Keratinocyte (primary cell): ENCODE measurements at regions not wholly inside any gene's neighbourhood (a gene's known extent, or its start where the extent isn't known, plus 50 kb on each side); places are given as distances from the start of the nearest gene placed in this dataset.

ENCODE experiments used
- DNase-seq: peaks from one replicate; pipeline ENCODE4 v3.0.0-alpha.2; 2011; ENCODE audit warnings: low read depth, missing footprints, low spot score
- FAIRE-seq: peaks from 2 replicates; lab custom pipeline; 2011; peaks lifted over from hg19 to GRCh38; lab: Jason Lieb, UNC
- H2AFZ ChIP-seq: 2 replicates; pipeline ENCODE4 v1.6.0; 2012; ENCODE audit warnings: low read length, control low read depth, inconsistent platforms; ENCODE audit not compliant: control insufficient read depth
- H3K27ac ChIP-seq: 2 replicates; pipeline ENCODE4 v1.5.1; 2011; ENCODE audit warnings: low read length; ENCODE audit not compliant: control insufficient read depth, insufficient read depth
- H3K27me3 ChIP-seq: 3 replicates; pipeline ENCODE4 v1.6.0; 2011; ENCODE audit warnings: low read length; ENCODE audit not compliant: control insufficient read depth, insufficient read depth; ENCODE audit errors: extremely low read depth
- H3K36me3 ChIP-seq, 2 experiments: 2 replicates in 1 of 2; 3 replicates in 1 of 2; pipeline ENCODE4 v1.5.1; 2011; ENCODE audit warnings: low read length in 2 of 2, mild to moderate bottlenecking in 1 of 2; ENCODE audit not compliant: control insufficient read depth in 2 of 2, insufficient read depth in 2 of 2; ENCODE audit errors: extremely low read depth in 1 of 2
- H3K4me1 ChIP-seq: 3 replicates; pipeline ENCODE4 v1.5.1; 2011; ENCODE audit warnings: low read length; ENCODE audit not compliant: control insufficient read depth, insufficient read depth; ENCODE audit errors: extremely low read depth
- H3K4me2 ChIP-seq: 3 replicates; pipeline ENCODE4 v1.6.0; 2011; ENCODE audit warnings: low read depth, low read length; ENCODE audit not compliant: control insufficient read depth, insufficient read depth; ENCODE audit errors: extremely low read depth
- H3K4me3 ChIP-seq, 3 experiments: fragments of 200-600 bp in 1 of 3; sonication (generic) in 1 of 3; 2 replicates in 2 of 3; 3 replicates in 1 of 3; pipeline ENCODE4 v1.5.1; 2011 to 2016; ENCODE audit warnings: low read length in 3 of 3, mild to moderate bottlenecking in 3 of 3, control low read depth in 2 of 3, inconsistent platforms in 1 of 3, low read depth in 1 of 3, mixed read lengths in 1 of 3, mixed run types in 1 of 3, moderate library complexity in 1 of 3; ENCODE audit not compliant: control insufficient read depth in 2 of 3, insufficient read depth in 2 of 3; ENCODE audit errors: extremely low read depth in 1 of 3
- H3K79me2 ChIP-seq: 2 replicates; pipeline ENCODE4 v1.6.0; 2012; ENCODE audit warnings: low read length; ENCODE audit not compliant: control insufficient read depth, insufficient read depth
- H3K9ac ChIP-seq: 3 replicates; pipeline ENCODE4 v1.6.0; 2011; ENCODE audit warnings: low read length; ENCODE audit not compliant: control insufficient read depth, insufficient read depth; ENCODE audit errors: extremely low read depth
- H3K9me1 ChIP-seq: 3 replicates; pipeline ENCODE4 v1.6.0; 2011; ENCODE audit warnings: low read length; ENCODE audit not compliant: control insufficient read depth, insufficient read depth; ENCODE audit errors: extremely low read depth
- H3K9me3 ChIP-seq: 2 replicates; pipeline ENCODE4 v1.5.1; 2012; ENCODE audit warnings: low read depth, low read length; ENCODE audit not compliant: control insufficient read depth
- H4K20me1 ChIP-seq: 3 replicates; pipeline ENCODE4 v1.6.0; 2011; ENCODE audit warnings: low read length; ENCODE audit not compliant: control insufficient read depth, insufficient read depth; ENCODE audit errors: extremely low read depth
- CTCF ChIP-seq, 3 experiments: IDR thresholded peaks in 1 of 3; conservative IDR thresholded peaks in 1 of 3; optimal IDR thresholded peaks in 1 of 3; 2 replicates in 2 of 3; 3 replicates in 1 of 3; pipeline versions ENCODE3 to v1.5.1; 2011; ENCODE audit warnings: low read length in 3 of 3, mild to moderate bottlenecking in 3 of 3, moderate library complexity in 2 of 3, control low read depth in 1 of 3, inconsistent platforms in 1 of 3; ENCODE audit not compliant: insufficient read depth in 2 of 3; ENCODE audit errors: extremely low read depth in 1 of 3
- EZH2 ChIP-seq: IDR thresholded peaks from one replicate; pipeline ENCODE4 v1.6.1; 2012; ENCODE audit warnings: inconsistent platforms, mild to moderate bottlenecking, low read length, moderate library complexity
- dilution Hi-C: fragments of 300-500 bp; cut with MboI; formaldehyde crosslinking; loops from one replicate; pipeline ENCODE4 v1.7.0; 2020; ENCODE audit warnings: low sequenced_read_pairs; ENCODE audit not compliant: extremely low pct_ligation_motif_present

DNA sequence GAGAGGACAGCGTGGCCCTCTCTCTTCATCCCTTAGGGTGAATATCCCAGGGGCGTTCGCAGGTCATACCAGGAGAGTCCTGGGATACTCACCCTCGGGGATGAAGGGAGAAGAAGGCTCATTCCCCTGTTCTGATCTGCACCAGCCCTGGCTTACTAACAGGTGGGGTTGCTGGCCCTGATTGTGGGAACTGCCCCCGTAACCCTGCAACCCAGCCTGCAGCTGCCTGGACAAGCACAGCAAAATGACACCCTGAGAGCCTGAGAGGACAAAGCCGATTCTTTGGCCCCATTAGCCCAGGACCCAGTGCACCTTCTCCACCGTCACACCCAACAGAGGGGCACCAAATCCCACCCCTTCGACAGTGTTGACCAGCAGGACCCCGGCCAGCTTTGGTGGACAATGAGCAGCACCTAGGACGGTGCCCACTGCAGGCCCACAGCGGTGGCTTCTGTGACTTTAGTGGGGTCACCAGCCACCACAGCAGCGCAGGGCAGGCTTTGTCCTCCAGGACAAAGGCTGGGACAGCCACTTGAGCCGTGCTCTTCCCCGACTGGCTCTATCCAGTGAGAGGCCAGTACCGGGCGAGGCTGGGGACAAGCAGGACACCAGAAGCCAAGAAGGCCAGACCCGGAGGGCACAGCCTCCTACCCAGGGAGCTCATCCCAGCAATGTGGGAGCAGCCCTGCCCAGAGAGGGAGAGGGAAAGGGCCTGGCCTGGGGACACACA is 98.5 kb upstream of the RTL6 start:
- Histone ChIP-seq H3K9ac (no peak overlapping the region), H3K9me1 (no peaks in the 10 kb centered on the region), H3K27ac (no peak overlapping the region), H3K4me2 (no peak overlapping the region), H3K9me3 (no peaks in the 10 kb centered on the region), H3K4me3 (no peak overlapping the region), H3K4me1 (no peaks in the 10 kb centered on the region), H4K20me1 (no peaks in the 10 kb centered on the region), H2AFZ (no peak overlapping the region), H3K36me3 (no peaks in the 10 kb centered on the region), H3K79me2 (no peaks in the 10 kb centered on the region), H3K27me3 (peaks cover 46% of the 10 kb centered on the region)
- dilution Hi-C loops: no loop called here
- TF ChIP-seq CTCF (optimal IDR thresholded peaks at IDR 0.05 in 1 of 3, IDR thresholded peaks at IDR 0.05 in 1 of 3, conservative IDR thresholded peaks at IDR 0.05 in 1 of 3; ENCODE audit: extremely low read depth in 1 of 3, insufficient read depth in 2 of 3, low read length in 3 of 3): no peak
- no peak for TF ChIP-seq EZH2
- FAIRE-seq (no peak), DNase-seq (no peak)

DNA sequence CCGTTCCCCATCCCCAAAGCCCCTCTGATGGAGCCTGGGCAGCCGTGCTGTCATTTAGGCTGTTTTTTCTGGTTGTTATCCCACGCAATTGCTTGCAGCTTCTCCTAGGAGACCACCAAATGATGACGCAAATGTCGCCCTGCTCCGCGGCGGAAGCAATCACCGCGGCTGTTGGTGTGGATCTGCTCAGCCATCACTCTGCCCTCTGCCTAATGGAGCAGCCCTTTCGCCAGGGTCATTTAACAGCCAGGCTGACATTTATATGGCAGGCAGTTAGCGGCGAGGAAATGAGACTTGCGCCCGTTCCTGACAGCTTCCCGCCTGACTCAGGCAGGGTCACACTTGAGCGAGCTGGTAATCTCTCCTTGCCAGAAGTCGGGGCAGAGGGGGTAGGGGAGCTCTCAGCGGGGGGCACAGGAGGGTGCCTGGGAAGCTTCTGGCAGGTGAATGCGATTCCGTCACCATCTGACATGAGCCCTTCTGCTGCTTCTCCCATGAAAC is 97.9 kb upstream of the RTL6 start:
- FAIRE-seq: no peak
- H3K27me3 ChIP-seq: peaks cover 46% of the 10 kb centered on the region
- H2AFZ ChIP-seq: no peak overlapping the region

More for the DNA sequence above, 97.9 kb upstream of the RTL6 start:
- no peaks in the 10 kb centered on the region for H3K9me1 ChIP-seq
- DNase-seq: no peak
- H3K79me2 ChIP-seq: no peaks in the 10 kb centered on the region
- no peak overlapping the region for H3K4me3 ChIP-seq
- H3K27ac ChIP-seq: no peak overlapping the region
- no peaks in the 10 kb centered on the region for H3K9me3 ChIP-seq
- no peak overlapping the region for H3K4me2 ChIP-seq
- no peak for TF ChIP-seq CTCF (optimal IDR thresholded peaks at IDR 0.05 in 1 of 3, IDR thresholded peaks at IDR 0.05 in 1 of 3, conservative IDR thresholded peaks at IDR 0.05 in 1 of 3; ENCODE audit: extremely low read depth in 1 of 3, insufficient read depth in 2 of 3, low read length in 3 of 3)
- no peak for TF ChIP-seq EZH2
- no peak overlapping the region for H3K9ac ChIP-seq
- no peaks in the 10 kb centered on the region for H4K20me1 ChIP-seq
- dilution Hi-C loops: no loop called here
- no peaks in the 10 kb centered on the region for H3K36me3 ChIP-seq
- H3K4me1 ChIP-seq: no peaks in the 10 kb centered on the region
